OCI-LY1 (cell line): ENCODE measurements at regions not wholly inside any gene's neighbourhood (a gene's known extent, or its start where the extent isn't known, plus 50 kb on each side); places are given as distances from the start of the nearest gene placed in this dataset.
"Not testable (repeated sequence)": the region's sequence is repeated elsewhere in the genome, so short reads cannot be mapped to it uniquely, and the experiment has no call there.

Experiments used
- EZH2 ChIP-seq: fragments of 200-600 bp; sonication (generic), shearing (Covaris generic); IDR thresholded peaks from 2 replicates; pipeline ENCODE4 v1.8.0; 2017; ENCODE audit warnings: borderline replicate concordance, mixed run types, mild to moderate bottlenecking, antibody characterized with exemption, low read length, moderate library complexity, mixed read lengths
- TF ChIP-seq, protein P1 (sequence below): fragments of 200-600 bp; sonication (generic), shearing (Covaris generic); IDR thresholded peaks from 2 replicates; pipeline ENCODE4 v1.5.1; 2017; ENCODE audit warnings: mild to moderate bottlenecking, antibody characterized with exemption, low read length, moderate library complexity, mixed read lengths

- not testable (repeated sequence) for TF ChIP-seq EZH2
- TF ChIP-seq, protein P1, sequence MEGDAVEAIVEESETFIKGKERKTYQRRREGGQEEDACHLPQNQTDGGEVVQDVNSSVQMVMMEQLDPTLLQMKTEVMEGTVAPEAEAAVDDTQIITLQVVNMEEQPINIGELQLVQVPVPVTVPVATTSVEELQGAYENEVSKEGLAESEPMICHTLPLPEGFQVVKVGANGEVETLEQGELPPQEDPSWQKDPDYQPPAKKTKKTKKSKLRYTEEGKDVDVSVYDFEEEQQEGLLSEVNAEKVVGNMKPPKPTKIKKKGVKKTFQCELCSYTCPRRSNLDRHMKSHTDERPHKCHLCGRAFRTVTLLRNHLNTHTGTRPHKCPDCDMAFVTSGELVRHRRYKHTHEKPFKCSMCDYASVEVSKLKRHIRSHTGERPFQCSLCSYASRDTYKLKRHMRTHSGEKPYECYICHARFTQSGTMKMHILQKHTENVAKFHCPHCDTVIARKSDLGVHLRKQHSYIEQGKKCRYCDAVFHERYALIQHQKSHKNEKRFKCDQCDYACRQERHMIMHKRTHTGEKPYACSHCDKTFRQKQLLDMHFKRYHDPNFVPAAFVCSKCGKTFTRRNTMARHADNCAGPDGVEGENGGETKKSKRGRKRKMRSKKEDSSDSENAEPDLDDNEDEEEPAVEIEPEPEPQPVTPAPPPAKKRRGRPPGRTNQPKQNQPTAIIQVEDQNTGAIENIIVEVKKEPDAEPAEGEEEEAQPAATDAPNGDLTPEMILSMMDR: not testable (repeated sequence)
Measured at GRCh38 chr14:21817010-21817409, 143.4 kb upstream of the OR4E1 start.
